ENCODE measurements at regions not wholly inside any gene's neighbourhood (a gene's known extent, or its start where the extent isn't known, plus 50 kb on each side); places are given as distances from the start of the nearest gene placed in this dataset.

GRCh38 chr11:80773919-80774318 lies 1333.1 kb upstream of the TENM4 start:
- TF ChIP-seq Cebpa-rat (IDR thresholded peaks at IDR 0.05), result no peak
- Histone ChIP-seq H4K20me1 (no peaks in the 10 kb centered on the region), H3K27me3 (no peaks in the 10 kb centered on the region), H3K4me3 (no peak overlapping the region), H3K9me3 (replicated peaks in 1 of 11) (peaks cover 0 to 4% (median 0%) of the 10 kb centered on the region in 11 experiments; a peak in 1 of 22 replicates), H3K27ac (no peak overlapping the region), H3K4me1 (peaks cover 0 to 8% (median 0%) of the 10 kb centered on the region in 10 experiments; a peak in 2 of 20 replicates), H3K4me2 (no peak overlapping the region), H3K9ac (no peak overlapping the region), H3K36me3 (no peaks in the 10 kb centered on the region)

GRCh38 chr11:80771017-80771416 lies 1330.2 kb upstream of the TENM4 start:
- H3K9me3 ChIP-seq (replicated peaks in 1 of 11), result peaks cover 0 to 4% (median 0%) of the 10 kb centered on the region in 11 experiments; a peak in 1 of 22 replicates
- TF ChIP-seq Cebpa-rat (IDR thresholded peaks at IDR 0.05), result no peak

GRCh38 chr11:80758787-80759186 lies 1318.0 kb upstream of the TENM4 start:
- no peak overlapping the region for H3K4me2 ChIP-seq
- no peak overlapping the region for H3K27ac ChIP-seq
- H3K9me3 ChIP-seq (replicated peaks in 1 of 11), result no peaks in the 10 kb centered on the region
- no peaks in the 10 kb centered on the region for H3K27me3 ChIP-seq
- no peak overlapping the region for H3K9ac ChIP-seq
- no peaks in the 10 kb centered on the region for H3K4me1 ChIP-seq
- H3K36me3 ChIP-seq, result no peaks in the 10 kb centered on the region
- no peak for TF ChIP-seq Cebpa-rat (IDR thresholded peaks at IDR 0.05)
- H3K4me3 ChIP-seq, result no peak overlapping the region
- H4K20me1 ChIP-seq, result no peaks in the 10 kb centered on the region

More at GRCh38 chr11:80771017-80771416, 1330.2 kb upstream of the TENM4 start:
- H4K20me1 ChIP-seq, result no peaks in the 10 kb centered on the region
- no peak overlapping the region for H3K9ac ChIP-seq
- peaks cover 0 to 8% (median 0%) of the 10 kb centered on the region in 10 experiments; a peak in 2 of 20 replicates for H3K4me1 ChIP-seq
- no peaks in the 10 kb centered on the region for H3K36me3 ChIP-seq
- no peaks in the 10 kb centered on the region for H3K27me3 ChIP-seq
- H3K4me3 ChIP-seq, result no peak overlapping the region
- H3K4me2 ChIP-seq, result no peak overlapping the region
- no peak overlapping the region for H3K27ac ChIP-seq

GRCh38 chr11:80748207-80748925 lies 1307.5 kb upstream of the TENM4 start:
- no peak overlapping the region for H3K9ac ChIP-seq
- peaks cover 0 to 8% (median 0%) of the 10 kb centered on the region in 10 experiments; a peak in 4 of 20 replicates for H3K4me1 ChIP-seq
- H4K20me1 ChIP-seq, result no peaks in the 10 kb centered on the region
- H3K27ac ChIP-seq, result no peak overlapping the region
- no peak overlapping the region for H3K4me2 ChIP-seq
- H3K27me3 ChIP-seq, result no peaks in the 10 kb centered on the region
- no peak for TF ChIP-seq Cebpa-rat (IDR thresholded peaks at IDR 0.05)
- no peaks in the 10 kb centered on the region; a peak in 1 of 22 replicates for H3K36me3 ChIP-seq
- H3K9me3 ChIP-seq (replicated peaks in 1 of 11), result peaks cover 1 to 6% (median 4%) of the 10 kb centered on the region in 11 experiments; a peak in 18 of 22 replicates
- H3K4me3 ChIP-seq, result no peak overlapping the region

GRCh38 chr11:80746300-80746699 lies 1305.5 kb upstream of the TENM4 start:
- no peak overlapping the region for H3K4me3 ChIP-seq

GRCh38 chr11:80745416-80745815 lies 1304.6 kb upstream of the TENM4 start:
- H3K4me2 ChIP-seq, result no peak overlapping the region
- no peak overlapping the region for H3K4me3 ChIP-seq
- no peaks in the 10 kb centered on the region for H4K20me1 ChIP-seq
- H3K27me3 ChIP-seq, result no peaks in the 10 kb centered on the region
- H3K9me3 ChIP-seq (replicated peaks in 1 of 11), result peaks cover 10 to 14% (median 12%) of the 10 kb centered on the region in 11 experiments; a peak in 21 of 22 replicates
- H3K4me1 ChIP-seq, result no peaks in the 10 kb centered on the region
- H3K36me3 ChIP-seq, result no peaks in the 10 kb centered on the region; a peak in 1 of 22 replicates
- no peak overlapping the region for H3K27ac ChIP-seq
- no peak overlapping the region for H3K9ac ChIP-seq
- TF ChIP-seq Cebpa-rat (IDR thresholded peaks at IDR 0.05), result no peak

More at GRCh38 chr11:80746300-80746699, 1305.5 kb upstream of the TENM4 start:
- Histone ChIP-seq H3K9ac (no peak overlapping the region), H4K20me1 (no peaks in the 10 kb centered on the region), H3K36me3 (no peaks in the 10 kb centered on the region; a peak in 1 of 22 replicates), H3K4me1 (peaks cover 0 to 4% (median 0%) of the 10 kb centered on the region in 10 experiments; a peak in 3 of 20 replicates), H3K27ac (no peak overlapping the region), H3K27me3 (no peaks in the 10 kb centered on the region), H3K9me3 (replicated peaks in 1 of 11) (peaks cover 10 to 14% (median 12%) of the 10 kb centered on the region in 11 experiments; a peak in 21 of 22 replicates), H3K4me2 (no peak overlapping the region)
- no peak for TF ChIP-seq Cebpa-rat (IDR thresholded peaks at IDR 0.05)

GRCh38 chr11:80733790-80734189 lies 1293.0 kb upstream of the TENM4 start:
- no peaks in the 10 kb centered on the region for H3K9me3 ChIP-seq (replicated peaks in 1 of 11)
- TF ChIP-seq Cebpa-rat (IDR thresholded peaks at IDR 0.05), result no peak
- H3K27ac ChIP-seq, result no peak overlapping the region
- no peak overlapping the region for H3K9ac ChIP-seq
- H3K27me3 ChIP-seq, result no peaks in the 10 kb centered on the region
- H4K20me1 ChIP-seq, result no peaks in the 10 kb centered on the region
- H3K36me3 ChIP-seq, result no peaks in the 10 kb centered on the region
- H3K4me3 ChIP-seq, result no peak overlapping the region
- no peak overlapping the region for H3K4me2 ChIP-seq
- no peaks in the 10 kb centered on the region for H3K4me1 ChIP-seq

- no peak overlapping the region for H3K4me2 ChIP-seq
- no peaks in the 10 kb centered on the region for H3K9me3 ChIP-seq (replicated peaks in 1 of 11)
- H4K20me1 ChIP-seq, result no peaks in the 10 kb centered on the region
- no peak for TF ChIP-seq Cebpa-rat (IDR thresholded peaks at IDR 0.05)
- H3K9ac ChIP-seq, result no peak overlapping the region
- H3K4me3 ChIP-seq, result no peak overlapping the region
- no peaks in the 10 kb centered on the region for H3K4me1 ChIP-seq
- H3K36me3 ChIP-seq, result no peaks in the 10 kb centered on the region
- H3K27me3 ChIP-seq, result no peaks in the 10 kb centered on the region
- no peak overlapping the region for H3K27ac ChIP-seq
These were observed 1292.5 kb upstream of the TENM4 start for GRCh38 chr11:80733361-80733760.

GRCh38 chr11:80727315-80727714 lies 1286.5 kb upstream of the TENM4 start:
- Histone ChIP-seq H3K4me3 (no peak overlapping the region), H3K36me3 (no peaks in the 10 kb centered on the region), H4K20me1 (no peaks in the 10 kb centered on the region), H3K9me3 (replicated peaks in 1 of 11) (no peaks in the 10 kb centered on the region), H3K27me3 (no peaks in the 10 kb centered on the region), H3K4me1 (0 out of 20 replicates have a peak, but pooled peaks cover 0 to 4% (median 0%) of the 10 kb centered on the region in 10 experiments), H3K4me2 (no peak overlapping the region), H3K27ac (no peak overlapping the region), H3K9ac (no peak overlapping the region)
- no peak for TF ChIP-seq Cebpa-rat (IDR thresholded peaks at IDR 0.05)

GRCh38 chr11:80726236-80726635 lies 1285.4 kb upstream of the TENM4 start:
- Histone ChIP-seq H3K9me3 (replicated peaks in 1 of 11) (no peaks in the 10 kb centered on the region), H3K4me1 (0 out of 20 replicates have a peak, but pooled peaks cover 0 to 4% (median 0%) of the 10 kb centered on the region in 10 experiments), H3K9ac (no peak overlapping the region), H4K20me1 (no peaks in the 10 kb centered on the region), H3K36me3 (no peaks in the 10 kb centered on the region), H3K27me3 (no peaks in the 10 kb centered on the region), H3K4me3 (no peak overlapping the region), H3K27ac (no peak overlapping the region), H3K4me2 (no peak overlapping the region)
- TF ChIP-seq Cebpa-rat (IDR thresholded peaks at IDR 0.05), result no peak

Measured in BLaER1 treated with 17β-estradiol and CSF1 and Interleukin-3, amounts not matched to agents 10 nM and 100 nM (cell line).